Progenitor cell of endocrine pancreas (in vitro differentiated cells): ENCODE measurements at regions not wholly inside any gene's neighbourhood (a gene's known extent, or its start where the extent isn't known, plus 50 kb on each side); places are given as distances from the start of the nearest gene placed in this dataset.
"Not testable (repeated sequence)": the region's sequence is repeated elsewhere in the genome, so short reads cannot be mapped to it uniquely, and the experiment has no call there.

Source experiments
- DNase-seq: peaks from one replicate; pipeline ENCODE4 v3.0.0; 2021; ENCODE audit warnings: low spot score; ENCODE audit not compliant: unreplicated experiment
- H3K27ac Mint-ChIP-seq: 2 replicates; pipeline ENCODE4 v1.8.0; 2021; ENCODE audit warnings: mild to moderate bottlenecking, moderate library complexity, mixed read lengths
- H3K27me3 Mint-ChIP-seq: 2 replicates; pipeline ENCODE4 v1.8.0; 2021; ENCODE audit warnings: mixed read lengths
- H3K36me3 Mint-ChIP-seq: 2 replicates; pipeline ENCODE4 v1.8.0; 2022; ENCODE audit warnings: mixed read lengths; ENCODE audit not compliant: insufficient read depth
- H3K4me1 Mint-ChIP-seq: 2 replicates; pipeline ENCODE4 v1.8.0; 2021; ENCODE audit warnings: low read depth, mixed read lengths
- H3K4me3 Mint-ChIP-seq: 2 replicates; pipeline ENCODE4 v1.8.0; 2021; ENCODE audit warnings: low read depth, mild to moderate bottlenecking, moderate library complexity, mixed read lengths
- H3K9me3 Mint-ChIP-seq: 2 replicates; pipeline ENCODE4 v1.8.0; 2021; ENCODE audit warnings: low read depth, mixed read lengths
- CTCF ChIP-seq: fragments of 200-600 bp; sonication (generic); IDR thresholded peaks from one replicate; pipeline ENCODE4 v1.5.0; 2021; ENCODE audit warnings: antibody characterized with exemption, mild to moderate bottlenecking; ENCODE audit not compliant: unreplicated experiment

GRCh38 chrX:151085207-151085606 lies 91.2 kb upstream of the GPR50 start:
- H3K36me3 Mint-ChIP-seq: no peaks in the 10 kb centered on the region
- no peak for DNase-seq
- no peak for TF ChIP-seq CTCF
- no peaks in the 10 kb centered on the region for H3K4me1 Mint-ChIP-seq
- no peak overlapping the region for H3K27ac Mint-ChIP-seq
- no peaks in the 10 kb centered on the region for H3K9me3 Mint-ChIP-seq
- no peak overlapping the region for H3K4me3 Mint-ChIP-seq
- H3K27me3 Mint-ChIP-seq: peaks cover 26% of the 10 kb centered on the region

- no peaks in the 10 kb centered on the region for H3K4me1 Mint-ChIP-seq
- no peaks in the 10 kb centered on the region for H3K36me3 Mint-ChIP-seq
- peaks cover 5% of the 10 kb centered on the region for H3K9me3 Mint-ChIP-seq
- no peak overlapping the region for H3K4me3 Mint-ChIP-seq
- DNase-seq: no peak
- H3K27me3 Mint-ChIP-seq: peaks cover 12% of the 10 kb centered on the region
- TF ChIP-seq CTCF: no peak
- no peak overlapping the region for H3K27ac Mint-ChIP-seq
Observed at GRCh38 chrX:151088221-151088620, 88.2 kb upstream of the GPR50 start.

GRCh38 chrX:151099001-151099400 lies 77.4 kb upstream of the GPR50 start:
- no peak for TF ChIP-seq CTCF
- peaks cover 16% of the 10 kb centered on the region for H3K9me3 Mint-ChIP-seq
- no peak for DNase-seq
- no peaks in the 10 kb centered on the region for H3K4me1 Mint-ChIP-seq
- H3K36me3 Mint-ChIP-seq: peaks cover 2% of the 10 kb centered on the region
- H3K4me3 Mint-ChIP-seq: no peak overlapping the region
- peaks cover 12% of the 10 kb centered on the region for H3K27me3 Mint-ChIP-seq
- H3K27ac Mint-ChIP-seq: no peak overlapping the region

- H3K27me3 Mint-ChIP-seq: peaks cover 17% of the 10 kb centered on the region
- no peak overlapping the region for H3K27ac Mint-ChIP-seq
- H3K36me3 Mint-ChIP-seq: peaks cover 2% of the 10 kb centered on the region
- DNase-seq: no peak
- no peaks in the 10 kb centered on the region for H3K4me1 Mint-ChIP-seq
- TF ChIP-seq CTCF: no peak
- peaks cover 13% of the 10 kb centered on the region for H3K9me3 Mint-ChIP-seq
- no peak overlapping the region for H3K4me3 Mint-ChIP-seq
Observed at GRCh38 chrX:151100799-151101198, 75.6 kb upstream of the GPR50 start.

DNA sequence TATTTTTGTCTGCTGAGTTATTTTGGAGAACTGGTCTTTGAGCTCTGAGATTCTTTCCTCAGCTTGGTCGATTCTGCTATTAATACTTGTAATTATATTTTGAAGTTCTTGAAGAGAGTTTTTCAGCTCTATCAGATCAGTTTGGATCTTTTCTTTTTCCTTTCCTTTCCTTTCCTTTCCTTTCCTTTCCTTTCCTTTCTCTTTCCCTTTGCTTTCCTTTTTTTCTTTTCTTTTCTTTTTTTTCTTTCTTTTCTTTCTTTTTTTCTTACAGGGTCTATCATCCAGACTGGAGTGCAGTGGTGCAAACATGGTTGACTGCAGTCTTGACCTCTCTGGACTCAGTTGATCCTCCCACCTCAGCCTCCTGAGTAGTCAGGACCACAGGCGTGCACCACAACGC lies 63.2 kb upstream of the GPR50 start:
- not testable (repeated sequence) for H3K4me3 Mint-ChIP-seq, H3K4me1 Mint-ChIP-seq, H3K27ac Mint-ChIP-seq, H3K27me3 Mint-ChIP-seq, H3K36me3 Mint-ChIP-seq, DNase-seq
- H3K9me3 Mint-ChIP-seq: peaks cover 32% of the 10 kb centered on the region
